K562 (cell line): ENCODE measurements at regions not wholly inside any gene's neighbourhood (a gene's known extent, or its start where the extent isn't known, plus 50 kb on each side); places are given as distances from the start of the nearest gene placed in this dataset.

ENCODE experiments used
- ATAC-seq: fragments of 200-7000 bp; cut with Tn5 transposase; 3 replicates; pipeline ENCODE4 v1.9.1; 2020; ENCODE audit warnings: moderate library complexity
- BruUV-seq: library from RNA; stranded (reverse); fragments of 400-500 nt; replicated peaks from 2 replicates; lab custom pipeline; 2021; lab: Mats Ljungman, UMichigan
- CTCF ChIA-PET: fragments of 300-600 bp; formaldehyde crosslinking; extraction: SDS; loops from one replicate; lab custom pipeline; 2021; ENCODE audit warnings: low intra/inter-chr PET ratio; lab: Yijun Ruan, JAX
- POLR2A ChIA-PET: fragments of 300-600, 350-650 bp; sonication (Branson Sonifier 250); formaldehyde crosslinking; extraction: SDS; loops from one replicate; lab custom pipeline; 2021; ENCODE audit warnings: antibody characterized with exemption, inconsistent platforms; lab: Yijun Ruan, JAX
- DNase-seq, 4 experiments: peaks; one replicate each; pipeline versions ENCODE4 v3.0.0 to v3.0.0-alpha.2; 2011 to 2018; ENCODE audit warnings: low spot score in 3 of 4, mixed read lengths in 3 of 4; ENCODE audit errors: extremely low read depth in 1 of 4
- FAIRE-seq: peaks from 2 replicates; lab custom pipeline; 2011; peaks lifted over from hg19 to GRCh38; lab: Jason Lieb, UNC
- H2AFZ ChIP-seq: 2 replicates; pipeline ENCODE4 v1.6.0; 2011; ENCODE audit warnings: low read depth, low read length, control low read depth, inconsistent platforms
- H3K27ac ChIP-seq: fragments of 200-600 bp; 3 replicates; pipeline ENCODE4 v1.8.0; 2011; ENCODE audit warnings: low read depth, mild to moderate bottlenecking, control low read depth, inconsistent platforms, low read length, moderate library complexity, mixed read lengths; ENCODE audit errors: extremely low read depth
- H3K27me3 ChIP-seq, 2 experiments: fragments of 300-600 bp in 1 of 2; 2 replicates in 1 of 2; 3 replicates in 1 of 2; pipeline versions ENCODE4 v1.6.0 to v1.8.0; 2011; ENCODE audit warnings: inconsistent platforms in 2 of 2, low read length in 2 of 2, mild to moderate bottlenecking in 1 of 2, mixed read lengths in 1 of 2, moderate library complexity in 1 of 2; ENCODE audit not compliant: control insufficient read depth in 2 of 2, insufficient read depth in 2 of 2
- H3K36me3 ChIP-seq: fragments of 300-600 bp; 3 replicates; pipeline ENCODE4 v1.8.0; 2011; ENCODE audit warnings: mild to moderate bottlenecking, low read length, inconsistent platforms; ENCODE audit not compliant: control insufficient read depth, insufficient read depth
- H3K4me1 ChIP-seq, 2 experiments: fragments of 200-600 bp in 1 of 2; replicated peaks in 1 of 2; 2 replicates in 1 of 2; 3 replicates in 1 of 2; pipeline versions ENCODE4 v1.5.1 to v1.8.0; 2011; ENCODE audit warnings: inconsistent platforms in 2 of 2, low read length in 2 of 2, mild to moderate bottlenecking in 1 of 2, mixed read lengths in 1 of 2, moderate library complexity in 1 of 2; ENCODE audit not compliant: control insufficient read depth in 2 of 2, insufficient read depth in 2 of 2
- H3K4me2 ChIP-seq: 2 replicates; pipeline ENCODE4 v1.6.1; 2011; ENCODE audit warnings: low read length, control low read depth, inconsistent platforms, mixed read lengths; ENCODE audit not compliant: insufficient read depth
- H3K4me3 ChIP-seq: fragments of 200-600 bp; sonication (generic), shearing (Covaris generic); 2 replicates; pipeline ENCODE4 v1.5.1; 2016; ENCODE audit warnings: control low read depth, inconsistent platforms
- H3K79me2 ChIP-seq: fragments of 200-600 bp; 3 replicates; pipeline ENCODE4 v1.8.0; 2011; ENCODE audit warnings: low read length, inconsistent platforms; ENCODE audit not compliant: control insufficient read depth, insufficient read depth
- H3K9ac ChIP-seq, 2 experiments: 2 replicates each; pipeline versions ENCODE4 v1.6.0 to v1.6.1; 2011; ENCODE audit warnings: low read depth in 2 of 2, low read length in 2 of 2, control low read depth in 1 of 2, inconsistent platforms in 1 of 2, mild to moderate bottlenecking in 1 of 2, mixed read lengths in 1 of 2; ENCODE audit not compliant: insufficient read depth in 1 of 2
- H3K9me1 ChIP-seq: one replicate; pipeline ENCODE4 v1.6.0; 2011; ENCODE audit warnings: inconsistent platforms, mild to moderate bottlenecking, low read length, moderate library complexity; ENCODE audit not compliant: control insufficient read depth, insufficient read depth
- H3K9me3 ChIP-seq: replicated peaks from 2 replicates; pipeline ENCODE4 v1.5.1; 2011; ENCODE audit warnings: low read depth, low read length, inconsistent platforms; ENCODE audit not compliant: control insufficient read depth, insufficient read depth
- H4K20me1 ChIP-seq: replicated peaks from 2 replicates; pipeline ENCODE4 v1.6.1; 2011; ENCODE audit warnings: low read length, inconsistent platforms, mixed read lengths; ENCODE audit not compliant: control insufficient read depth, insufficient read depth
- CCAR2 ChIP-seq: fragments of 200-400 bp; formaldehyde crosslinking; IDR thresholded peaks from 2 replicates; pipeline ENCODE4 v1.6.1; 2017; ENCODE audit warnings: mild to moderate bottlenecking, low read depth, low read length
- CCNT2 ChIP-seq: IDR thresholded peaks from 2 replicates; pipeline ENCODE4 v1.6.1; 2011; ENCODE audit warnings: borderline replicate concordance, low read depth, mild to moderate bottlenecking, moderate library complexity, mixed read lengths, low read length; ENCODE audit not compliant: insufficient read length; ENCODE audit errors: extremely low read depth
- EZH2 ChIP-seq: IDR thresholded peaks from 2 replicates; pipeline ENCODE4 v1.6.1; 2012; ENCODE audit warnings: low read depth, mild to moderate bottlenecking, inconsistent platforms, low read length, borderline replicate concordance
- HDAC3 ChIP-seq: fragments of 450-650 bp; IDR thresholded peaks from 2 replicates; pipeline ENCODE4 v1.6.1; 2018; ENCODE audit warnings: borderline replicate concordance, mild to moderate bottlenecking, moderate library complexity; ENCODE audit not compliant: partially characterized antibody
- HINFP ChIP-seq: fragments of 450-650 bp; conservative IDR thresholded peaks from 2 replicates; pipeline ENCODE4 v1.6.1; 2016; ENCODE audit warnings: missing genetic modification characterization, low read depth, mild to moderate bottlenecking, control low read depth, missing compliant biosample characterization
- HNRNPLL ChIP-seq: fragments of 200-400 bp; formaldehyde crosslinking; IDR thresholded peaks from 2 replicates; pipeline ENCODE4 v1.6.1; 2017; ENCODE audit warnings: low read length, low read depth, mild to moderate bottlenecking; ENCODE audit not compliant: poor library complexity, severe bottlenecking
- KDM2B ChIP-seq: fragments of 250-450 bp; sonication (Bioruptor Pico); IDR thresholded peaks from 2 replicates; pipeline ENCODE4 v1.8.0; 2021; ENCODE audit warnings: mild to moderate bottlenecking, moderate library complexity
- NFRKB ChIP-seq: fragments of 450-650 bp; IDR thresholded peaks from 2 replicates; pipeline ENCODE4 v1.6.1; 2016; ENCODE audit warnings: low read depth
- PML ChIP-seq: IDR thresholded peaks from 2 replicates; pipeline ENCODE4 v1.6.1; 2012; ENCODE audit warnings: low read length, inconsistent platforms
- SREBF1 ChIP-seq: fragments of 150-350 bp; IDR thresholded peaks from 2 replicates; pipeline ENCODE4 v1.6.1; 2014; ENCODE audit warnings: antibody characterized with exemption, low read depth, low read length, borderline replicate concordance
- ZNF134 ChIP-seq: fragments of 250-450 bp; sonication (Bioruptor Pico); conservative IDR thresholded peaks from 2 replicates; pipeline ENCODE4 v1.4.0; 2020
- ZNF146 ChIP-seq: IDR thresholded peaks from one replicate; pipeline ENCODE4 v1.6.1; 2018; ENCODE audit warnings: missing compliant biosample characterization; ENCODE audit not compliant: unreplicated experiment
- WGBS: fragments of 100-300 bp; shearing (Covaris generic); methylation state at CpG from one replicate; pipeline ENCODE4 v1.1.6; 2016; ENCODE audit warnings: low coverage, mixed read lengths; ENCODE audit not compliant: insufficient coverage; ENCODE audit errors: missing lambda C conversion rate; 5-methylcytosine and 5-hydroxymethylcytosine counted together
- in situ Hi-C: fragments of 300-500 bp; cut with MboI; formaldehyde crosslinking; loops from 4 replicates; pipeline ENCODE4 v1.15.0; 2018; ENCODE audit warnings: inconsistent platforms, mixed read lengths
- intact Hi-C: fragments of 100-400 bp; cut with micrococcal nuclease; formaldehyde crosslinking; loops from 2 replicates; pipeline ENCODE4 v1.14.2; 2022
- TF ChIP-seq, protein P1 (sequence below): sonication (generic); formaldehyde crosslinking; IDR thresholded peaks from 2 replicates; pipeline ENCODE4 v1.8.1; 2023; ENCODE audit warnings: mild to moderate bottlenecking, missing genetic modification reagents
- TF ChIP-seq, protein P2 (sequence below): sonication (generic); formaldehyde crosslinking; IDR thresholded peaks from 2 replicates; pipeline ENCODE4 v1.8.0; 2022; ENCODE audit warnings: mild to moderate bottlenecking, low read depth, missing genetic modification reagents
- TF ChIP-seq, protein P3 (sequence below): sonication (generic); formaldehyde crosslinking; IDR thresholded peaks from 2 replicates; pipeline ENCODE4 v1.8.1; 2023; ENCODE audit warnings: mild to moderate bottlenecking, missing genetic modification reagents

DNA sequence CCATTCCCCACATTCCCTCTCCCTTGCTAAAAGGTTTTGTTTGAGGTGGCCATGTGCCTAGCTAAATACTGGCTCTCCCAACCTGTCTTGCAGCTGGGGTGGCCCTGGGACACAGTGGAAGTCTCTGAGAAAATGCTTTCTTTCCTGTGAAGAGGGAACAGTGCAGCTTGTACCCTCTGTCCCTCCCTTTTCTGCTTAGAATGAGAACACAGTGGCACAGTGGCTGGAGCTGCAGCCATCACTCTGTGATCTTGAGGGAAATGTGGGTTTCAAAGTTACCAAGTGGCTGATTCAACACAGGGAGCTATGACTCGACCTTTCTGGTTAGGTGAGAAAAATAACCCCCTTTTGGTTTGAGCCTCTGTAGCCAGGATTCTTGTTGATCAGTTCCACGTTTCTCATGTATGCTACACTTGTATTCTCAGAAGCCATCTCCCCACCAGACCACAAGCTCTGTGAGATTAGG lies 62.7 kb upstream of the CARD11 start (continued):
- TF ChIP-seq, protein P1, sequence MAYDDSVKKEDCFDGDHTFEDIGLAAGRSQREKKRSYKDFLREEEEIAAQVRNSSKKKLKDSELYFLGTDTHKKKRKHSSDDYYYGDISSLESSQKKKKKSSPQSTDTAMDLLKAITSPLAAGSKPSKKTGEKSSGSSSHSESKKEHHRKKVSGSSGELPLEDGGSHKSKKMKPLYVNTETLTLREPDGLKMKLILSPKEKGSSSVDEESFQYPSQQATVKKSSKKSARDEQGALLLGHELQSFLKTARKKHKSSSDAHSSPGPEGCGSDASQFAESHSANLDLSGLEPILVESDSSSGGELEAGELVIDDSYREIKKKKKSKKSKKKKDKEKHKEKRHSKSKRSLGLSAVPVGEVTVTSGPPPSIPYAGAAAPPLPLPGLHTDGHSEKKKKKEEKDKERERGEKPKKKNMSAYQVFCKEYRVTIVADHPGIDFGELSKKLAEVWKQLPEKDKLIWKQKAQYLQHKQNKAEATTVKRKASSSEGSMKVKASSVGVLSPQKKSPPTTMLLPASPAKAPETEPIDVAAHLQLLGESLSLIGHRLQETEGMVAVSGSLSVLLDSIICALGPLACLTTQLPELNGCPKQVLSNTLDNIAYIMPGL, result no peak
- no peak for TF ChIP-seq HINFP (tag)

DNA sequence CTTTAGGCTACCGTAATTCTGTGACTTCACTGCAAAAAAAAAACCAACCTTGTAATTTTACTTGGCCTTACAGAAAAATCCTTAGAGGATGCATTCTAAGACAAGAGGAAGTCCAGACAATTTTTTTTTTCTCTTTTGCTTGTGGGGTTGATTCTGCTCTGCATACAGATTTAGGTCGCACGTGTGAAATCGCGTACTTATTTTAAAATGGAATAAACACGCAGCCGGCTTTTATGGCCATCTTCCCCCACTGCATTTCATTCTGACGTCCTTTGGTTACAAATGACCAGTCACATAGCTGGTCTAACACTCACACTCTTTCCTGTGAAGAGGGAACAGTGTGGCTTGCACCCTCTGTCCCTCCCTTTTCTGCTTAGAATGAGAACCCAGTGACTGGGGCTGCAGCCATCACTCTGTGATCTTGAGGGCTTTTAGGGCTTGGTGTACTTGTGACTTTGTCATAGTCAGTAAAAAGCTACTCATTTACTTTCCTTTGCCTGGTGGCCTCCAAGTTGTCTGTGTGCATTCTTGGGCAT lies 63.6 kb upstream of the CARD11 start:
- no peak for DNase-seq
- Histone ChIP-seq H3K9me1 (no peaks in the 10 kb centered on the region), H3K4me3 (no peak overlapping the region), H3K4me2 (no peak overlapping the region), H3K27ac (no peak overlapping the region), H3K79me2 (no peaks in the 10 kb centered on the region), H3K27me3 (peaks cover 9 to 40% of the 10 kb centered on the region in 2 experiments; a peak in 3 of 5 replicates), H2AFZ (no peak overlapping the region), H3K9me3 (no peaks in the 10 kb centered on the region), H4K20me1 (no peaks in the 10 kb centered on the region), H3K36me3 (no peaks in the 10 kb centered on the region), H3K4me1 (no peaks in the 10 kb centered on the region), H3K9ac (no peak overlapping the region)
- no peak for FAIRE-seq
- WGBS, result 0% methylated on average over 4 of the region's 8 CpGs
- ChIA-PET POLR2A (interaction anchor here (0.6 kb wide), 1 partner anchor 26 kb away, joined by 3 read pairs; no protein-coding TSS in a partner anchor), CTCF (no interaction called here)
- ATAC-seq, result no peak
- in situ Hi-C loops (no loop called here), intact Hi-C loops (no loop called here)
- BruUV-seq, result no TSS peak
- no peak for TF ChIP-seq HDAC3
- no peak for TF ChIP-seq EZH2
- TF ChIP-seq KDM2B (CRISPR knock-in tag), result no peak
- TF ChIP-seq PML, result no peak
- TF ChIP-seq, protein P2, sequence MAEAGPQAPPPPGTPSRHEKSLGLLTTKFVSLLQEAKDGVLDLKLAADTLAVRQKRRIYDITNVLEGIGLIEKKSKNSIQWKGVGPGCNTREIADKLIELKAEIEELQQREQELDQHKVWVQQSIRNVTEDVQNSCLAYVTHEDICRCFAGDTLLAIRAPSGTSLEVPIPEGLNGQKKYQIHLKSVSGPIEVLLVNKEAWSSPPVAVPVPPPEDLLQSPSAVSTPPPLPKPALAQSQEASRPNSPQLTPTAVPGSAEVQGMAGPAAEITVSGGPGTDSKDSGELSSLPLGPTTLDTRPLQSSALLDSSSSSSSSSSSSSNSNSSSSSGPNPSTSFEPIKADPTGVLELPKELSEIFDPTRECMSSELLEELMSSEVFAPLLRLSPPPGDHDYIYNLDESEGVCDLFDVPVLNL, result no peak
- TF ChIP-seq NFRKB, result no peak
- TF ChIP-seq SREBF1, result no peak
- TF ChIP-seq CCNT2, result no peak
- TF ChIP-seq CCAR2, result no peak
- no peak for TF ChIP-seq ZNF146
- no peak for TF ChIP-seq ZNF134 (CRISPR knock-in tag)
- TF ChIP-seq, protein P3, sequence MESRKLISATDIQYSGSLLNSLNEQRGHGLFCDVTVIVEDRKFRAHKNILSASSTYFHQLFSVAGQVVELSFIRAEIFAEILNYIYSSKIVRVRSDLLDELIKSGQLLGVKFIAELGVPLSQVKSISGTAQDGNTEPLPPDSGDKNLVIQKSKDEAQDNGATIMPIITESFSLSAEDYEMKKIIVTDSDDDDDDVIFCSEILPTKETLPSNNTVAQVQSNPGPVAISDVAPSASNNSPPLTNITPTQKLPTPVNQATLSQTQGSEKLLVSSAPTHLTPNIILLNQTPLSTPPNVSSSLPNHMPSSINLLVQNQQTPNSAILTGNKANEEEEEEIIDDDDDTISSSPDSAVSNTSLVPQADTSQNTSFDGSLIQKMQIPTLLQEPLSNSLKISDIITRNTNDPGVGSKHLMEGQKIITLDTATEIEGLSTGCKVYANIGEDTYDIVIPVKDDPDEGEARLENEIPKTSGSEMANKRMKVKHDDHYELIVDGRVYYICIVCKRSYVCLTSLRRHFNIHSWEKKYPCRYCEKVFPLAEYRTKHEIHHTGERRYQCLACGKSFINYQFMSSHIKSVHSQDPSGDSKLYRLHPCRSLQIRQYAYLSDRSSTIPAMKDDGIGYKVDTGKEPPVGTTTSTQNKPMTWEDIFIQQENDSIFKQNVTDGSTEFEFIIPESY (CRISPR knock-in tag), result no peak
- TF ChIP-seq HNRNPLL, result no peak
